HEK293T (cell line): ENCODE measurements at regions not wholly inside any gene's neighbourhood (a gene's known extent, or its start where the extent isn't known, plus 50 kb on each side); places are given as distances from the start of the nearest gene placed in this dataset.

ENCODE experiments used
- CTCF ChIA-PET: fragments of 350-600 bp; formaldehyde crosslinking; extraction: SDS; loops from one replicate; lab custom pipeline; 2021; ENCODE audit warnings: antibody characterized with exemption, inconsistent platforms; lab: Yijun Ruan, JAX
- POLR2A ChIA-PET: fragments of 350-600 bp; formaldehyde crosslinking; extraction: SDS; loops from one replicate; lab custom pipeline; 2020; ENCODE audit warnings: antibody characterized with exemption, inconsistent platforms; lab: Yijun Ruan, JAX
- DNase-seq: peaks from one replicate; pipeline ENCODE4 v3.0.0; 2012; ENCODE audit warnings: mixed read lengths; ENCODE audit errors: extremely low spot score
- ARNT ChIP-seq: fragments of 450-650 bp; IDR thresholded peaks from 2 replicates; pipeline ENCODE4 v1.6.1; 2017; ENCODE audit warnings: mild to moderate bottlenecking
- BHLHE40 ChIP-seq: fragments of 450-650 bp; IDR thresholded peaks from 2 replicates; pipeline ENCODE4 v1.6.1; 2016; ENCODE audit warnings: mild to moderate bottlenecking, moderate library complexity, borderline replicate concordance
- CTBP1 ChIP-seq: fragments of 450-650 bp; IDR thresholded peaks from 2 replicates; pipeline ENCODE4 v1.6.1; 2016; ENCODE audit warnings: borderline replicate concordance
- ELF4 ChIP-seq: fragments of 450-650 bp; IDR thresholded peaks from 2 replicates; pipeline ENCODE4 v1.6.1; 2017; ENCODE audit warnings: antibody characterized with exemption
- FOXA1 ChIP-seq: fragments of 450-650 bp; IDR thresholded peaks from 2 replicates; pipeline ENCODE4 v1.6.1; 2016; ENCODE audit warnings: mild to moderate bottlenecking
- FOXK2 ChIP-seq: fragments of 450-650 bp; IDR thresholded peaks from 2 replicates; pipeline ENCODE4 v1.6.1; 2016; ENCODE audit warnings: mild to moderate bottlenecking
- FOXM1 ChIP-seq: fragments of 450-650 bp; IDR thresholded peaks from 2 replicates; pipeline ENCODE4 v1.6.1; 2017; ENCODE audit warnings: mild to moderate bottlenecking, borderline replicate concordance
- HDGF ChIP-seq: fragments of 450-650 bp; IDR thresholded peaks from 2 replicates; pipeline ENCODE4 v1.6.1; 2017; ENCODE audit warnings: antibody characterized with exemption, borderline replicate concordance
- L3MBTL2 ChIP-seq: fragments of 450-650 bp; conservative IDR thresholded peaks from 2 replicates; pipeline ENCODE4 v1.6.1; 2016; ENCODE audit warnings: mild to moderate bottlenecking
- LEF1 ChIP-seq: fragments of 450-650 bp; IDR thresholded peaks from 2 replicates; pipeline ENCODE4 v1.6.1; 2017; ENCODE audit warnings: mild to moderate bottlenecking, borderline replicate concordance
- NFRKB ChIP-seq: fragments of 450-650 bp; IDR thresholded peaks from 2 replicates; pipeline ENCODE4 v1.6.1; 2016; ENCODE audit warnings: mild to moderate bottlenecking, moderate library complexity
- PKNOX1 ChIP-seq: fragments of 450-650 bp; IDR thresholded peaks from 2 replicates; pipeline ENCODE4 v1.6.1; 2016
- SP1 ChIP-seq: fragments of 450-650 bp; IDR thresholded peaks from 2 replicates; pipeline ENCODE4 v1.6.1; 2017
- SUZ12 ChIP-seq: fragments of 450-650 bp; IDR thresholded peaks from 2 replicates; pipeline ENCODE4 v1.6.1; 2016; ENCODE audit warnings: mild to moderate bottlenecking
- TARDBP ChIP-seq: fragments of 450-650 bp; IDR thresholded peaks from 2 replicates; pipeline ENCODE4 v1.6.1; 2016
- ZNF384 ChIP-seq: fragments of 450-650 bp; IDR thresholded peaks from 2 replicates; pipeline ENCODE4 v1.6.1; 2016

GRCh38 chr6:56357616-56358373 is 110.4 kb upstream of the COL21A1 start:
- no peak for DNase-seq
- ChIA-PET CTCF (interaction anchor here (0.9 kb wide), 1 partner anchor 237 kb away, joined by 4 read pairs; no protein-coding TSS in a partner anchor), POLR2A (no interaction called here)
- TF ChIP-seq NFRKB = no peak

- DNase-seq = no peak
- TF ChIP-seq ARNT = no peak
- TF ChIP-seq ZNF384 = no peak
- ChIA-PET POLR2A (no interaction called here), CTCF (interaction anchor here (1.1 kb wide), 1 partner anchor 239 kb away, joined by 3 read pairs; no protein-coding TSS in a partner anchor)
These were observed 109.0 kb upstream of the COL21A1 start for GRCh38 chr6:56356426-56356825.

GRCh38 chr6:56353860-56354259 is 106.5 kb upstream of the COL21A1 start:
- ChIA-PET POLR2A (no interaction called here), CTCF (no interaction called here)
- no peak for DNase-seq
- TF ChIP-seq TARDBP = no peak
- TF ChIP-seq ZNF384 = no peak
- TF ChIP-seq ARNT = no peak
- TF ChIP-seq HDGF = no peak
- TF ChIP-seq FOXM1 = no peak
- TF ChIP-seq SP1 = no peak
- TF ChIP-seq NFRKB = no peak
- no peak for TF ChIP-seq PKNOX1
- TF ChIP-seq L3MBTL2 = no peak
- no peak for TF ChIP-seq SUZ12
- no peak for TF ChIP-seq ELF4
- no peak for TF ChIP-seq FOXK2

- ChIA-PET CTCF (no interaction called here), POLR2A (no interaction called here)
- TF ChIP-seq HDGF (no peak), FOXK2 (no peak), LEF1 (no peak), PKNOX1 (no peak), SP1 (no peak), FOXM1 (no peak), TARDBP (no peak), ZNF384 (no peak), FOXA1 (no peak), SUZ12 (no peak), ELF4 (no peak), CTBP1 (no peak), ARNT (no peak), BHLHE40 (no peak)
- DNase-seq = no peak
These were observed 103.4 kb upstream of the COL21A1 start for GRCh38 chr6:56350628-56351260.

- DNase-seq = no peak
- ChIA-PET CTCF (no interaction called here), POLR2A (no interaction called here)
- TF ChIP-seq LEF1 = no peak
- TF ChIP-seq FOXM1 = no peak
- TF ChIP-seq FOXK2 = no peak
- no peak for TF ChIP-seq SUZ12
- no peak for TF ChIP-seq BHLHE40
- no peak for TF ChIP-seq ARNT
- no peak for TF ChIP-seq CTBP1
- no peak for TF ChIP-seq HDGF
- no peak for TF ChIP-seq L3MBTL2
- no peak for TF ChIP-seq ELF4
- TF ChIP-seq ZNF384 = no peak
- TF ChIP-seq NFRKB = no peak
- TF ChIP-seq FOXA1 = no peak
- no peak for TF ChIP-seq TARDBP
- no peak for TF ChIP-seq PKNOX1
- no peak for TF ChIP-seq SP1
These were observed 101.8 kb upstream of the COL21A1 start for GRCh38 chr6:56349194-56349593.

- ChIA-PET CTCF (no interaction called here), POLR2A (no interaction called here)
- TF ChIP-seq BHLHE40 (no peak), FOXM1 (no peak), FOXK2 (no peak), ELF4 (no peak), SUZ12 (no peak), NFRKB (no peak), FOXA1 (no peak), SP1 (no peak), PKNOX1 (no peak)
- no peak for DNase-seq
These were observed 101.2 kb upstream of the COL21A1 start for GRCh38 chr6:56348578-56348977.
